ENCODE measurements at regions not wholly inside any gene's neighbourhood (a gene's known extent, or its start where the extent isn't known, plus 50 kb on each side); places are given as distances from the start of the nearest gene placed in this dataset.

- TF ChIP-seq, protein P1, sequence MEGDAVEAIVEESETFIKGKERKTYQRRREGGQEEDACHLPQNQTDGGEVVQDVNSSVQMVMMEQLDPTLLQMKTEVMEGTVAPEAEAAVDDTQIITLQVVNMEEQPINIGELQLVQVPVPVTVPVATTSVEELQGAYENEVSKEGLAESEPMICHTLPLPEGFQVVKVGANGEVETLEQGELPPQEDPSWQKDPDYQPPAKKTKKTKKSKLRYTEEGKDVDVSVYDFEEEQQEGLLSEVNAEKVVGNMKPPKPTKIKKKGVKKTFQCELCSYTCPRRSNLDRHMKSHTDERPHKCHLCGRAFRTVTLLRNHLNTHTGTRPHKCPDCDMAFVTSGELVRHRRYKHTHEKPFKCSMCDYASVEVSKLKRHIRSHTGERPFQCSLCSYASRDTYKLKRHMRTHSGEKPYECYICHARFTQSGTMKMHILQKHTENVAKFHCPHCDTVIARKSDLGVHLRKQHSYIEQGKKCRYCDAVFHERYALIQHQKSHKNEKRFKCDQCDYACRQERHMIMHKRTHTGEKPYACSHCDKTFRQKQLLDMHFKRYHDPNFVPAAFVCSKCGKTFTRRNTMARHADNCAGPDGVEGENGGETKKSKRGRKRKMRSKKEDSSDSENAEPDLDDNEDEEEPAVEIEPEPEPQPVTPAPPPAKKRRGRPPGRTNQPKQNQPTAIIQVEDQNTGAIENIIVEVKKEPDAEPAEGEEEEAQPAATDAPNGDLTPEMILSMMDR (IDR thresholded peaks at IDR 0.05; ENCODE audit: low read depth, low read length, missing input control): no peak
- TF ChIP-seq MAX (IDR thresholded peaks at IDR 0.05): no peak
- no peak for TF ChIP-seq FOXA2 (IDR thresholded peaks at IDR 0.05)
- TF ChIP-seq REST (IDR thresholded peaks at IDR 0.05): no peak
- TF ChIP-seq JUND (IDR thresholded peaks at IDR 0.05): no peak
- TF ChIP-seq GABPA (IDR thresholded peaks at IDR 0.05 in 1 of 2, conservative IDR thresholded peaks at IDR 0.05 in 1 of 2): no peak
- TF ChIP-seq EGR1 (IDR thresholded peaks at IDR 0.05; ENCODE audit: low read depth in 2 of 2): no peak
- TF ChIP-seq YY1 (IDR thresholded peaks at IDR 0.05): no peak
- TF ChIP-seq SP1 (IDR thresholded peaks at IDR 0.05): no peak
- no peak for TF ChIP-seq TAF1 (conservative IDR thresholded peaks at IDR 0.05)
- TF ChIP-seq ZBTB33 (IDR thresholded peaks at IDR 0.05): no peak
- TF ChIP-seq, protein P2, sequence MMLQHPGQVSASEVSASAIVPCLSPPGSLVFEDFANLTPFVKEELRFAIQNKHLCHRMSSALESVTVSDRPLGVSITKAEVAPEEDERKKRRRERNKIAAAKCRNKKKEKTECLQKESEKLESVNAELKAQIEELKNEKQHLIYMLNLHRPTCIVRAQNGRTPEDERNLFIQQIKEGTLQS (IDR thresholded peaks at IDR 0.05): no peak
Measured at GRCh38 chr4:157984285-157984911, 188.4 kb downstream of the GASK1B start.
